Smooth muscle cell (in vitro differentiated cells): ENCODE measurements at regions not wholly inside any gene's neighbourhood (a gene's known extent, or its start where the extent isn't known, plus 50 kb on each side); places are given as distances from the start of the nearest gene placed in this dataset.

Experiments used
- DNase-seq: peaks from one replicate; lab custom pipeline; 2025; ENCODE audit not compliant: unreplicated experiment; lab: John Stamatoyannopoulos, UW
- H2AFZ ChIP-seq: fragments of 200-600 bp; sonication (generic); 2 replicates; pipeline ENCODE4 v1.6.0; 2016; ENCODE audit warnings: antibody characterized with exemption, low read depth, mild to moderate bottlenecking
- H3F3A ChIP-seq: fragments of 200-600 bp; sonication (generic); 2 replicates; pipeline ENCODE4 v1.6.0; 2017; ENCODE audit warnings: antibody characterized with exemption, low read depth
- H3K27ac ChIP-seq: fragments of 200-600 bp; sonication (generic); 2 replicates; pipeline ENCODE4 v1.5.1; 2016; ENCODE audit warnings: low read depth, mild to moderate bottlenecking
- H3K27me3 ChIP-seq: fragments of 200-600 bp; sonication (generic); 2 replicates; pipeline ENCODE4 v1.6.1; 2016; ENCODE audit warnings: low read depth, mild to moderate bottlenecking
- H3K36me3 ChIP-seq: fragments of 200-600 bp; sonication (generic); 2 replicates; pipeline ENCODE4 v1.5.1; 2016; ENCODE audit warnings: low read depth
- H3K4me1 ChIP-seq: fragments of 200-600 bp; sonication (generic); 2 replicates; pipeline ENCODE4 v1.5.1; 2016; ENCODE audit warnings: low read depth
- H3K4me2 ChIP-seq: fragments of 200-600 bp; sonication (generic); 2 replicates; pipeline ENCODE4 v1.6.0; 2016; ENCODE audit warnings: mild to moderate bottlenecking
- H3K4me3 ChIP-seq: fragments of 200-600 bp; sonication (generic); 2 replicates; pipeline ENCODE4 v1.5.1; 2016; ENCODE audit warnings: mild to moderate bottlenecking
- H3K79me2 ChIP-seq: fragments of 200-600 bp; sonication (generic); 2 replicates; pipeline ENCODE4 v1.6.0; 2016; ENCODE audit warnings: low read depth, mild to moderate bottlenecking
- H3K9ac ChIP-seq: fragments of 200-600 bp; sonication (generic); 2 replicates; pipeline ENCODE4 v1.6.0; 2016; ENCODE audit warnings: low read depth
- H3K9me3 ChIP-seq: fragments of 200-600 bp; sonication (generic); replicated peaks from 2 replicates; pipeline ENCODE4 v1.5.1; 2016; ENCODE audit warnings: low read depth
- H4K20me1 ChIP-seq: fragments of 200-600 bp; sonication (generic); 2 replicates; pipeline ENCODE4 v1.6.0; 2016; ENCODE audit warnings: low read depth
- WGBS: methylation state at CpG from one replicate; pipeline ENCODE4 v1.1.7; 2016; ENCODE audit warnings: low lambda C conversion rate; 5-methylcytosine and 5-hydroxymethylcytosine counted together
- TF ChIP-seq, protein P1 (sequence below): fragments of 200-600 bp; sonication (generic); IDR thresholded peaks from 2 replicates; pipeline ENCODE4 v1.5.1; 2017; ENCODE audit warnings: borderline replicate concordance, mild to moderate bottlenecking, antibody characterized with exemption; ENCODE audit not compliant: insufficient read depth, poor library complexity, severe bottlenecking

DNA sequence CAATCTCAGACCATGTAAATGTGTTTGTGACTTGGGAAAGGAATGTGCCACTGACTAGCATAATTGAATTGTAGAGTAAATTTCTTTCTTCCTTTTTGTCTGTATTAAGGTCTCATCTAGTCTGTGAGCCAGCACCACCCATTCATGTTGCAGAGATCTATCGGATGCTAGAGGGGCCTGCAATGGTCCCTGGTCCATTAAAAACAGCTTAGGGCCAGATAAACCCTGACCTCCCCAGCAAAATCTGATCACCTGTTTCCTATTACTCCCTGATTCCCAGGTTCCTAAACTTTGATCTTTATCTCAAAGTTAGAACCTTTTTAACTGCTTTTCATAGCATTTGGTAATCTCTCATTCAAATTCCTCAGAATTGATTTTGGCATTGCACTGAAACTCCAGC lies 174.5 kb upstream of the POC5 start:
- no peaks in the 10 kb centered on the region for H3K9me3 ChIP-seq
- no peak overlapping the region for H3K4me2 ChIP-seq
- no peaks in the 10 kb centered on the region for H3K79me2 ChIP-seq
- no peaks in the 10 kb centered on the region for H4K20me1 ChIP-seq
- no peak overlapping the region for H3K4me3 ChIP-seq
- H3K9ac ChIP-seq, result no peak overlapping the region
- TF ChIP-seq, protein P1, sequence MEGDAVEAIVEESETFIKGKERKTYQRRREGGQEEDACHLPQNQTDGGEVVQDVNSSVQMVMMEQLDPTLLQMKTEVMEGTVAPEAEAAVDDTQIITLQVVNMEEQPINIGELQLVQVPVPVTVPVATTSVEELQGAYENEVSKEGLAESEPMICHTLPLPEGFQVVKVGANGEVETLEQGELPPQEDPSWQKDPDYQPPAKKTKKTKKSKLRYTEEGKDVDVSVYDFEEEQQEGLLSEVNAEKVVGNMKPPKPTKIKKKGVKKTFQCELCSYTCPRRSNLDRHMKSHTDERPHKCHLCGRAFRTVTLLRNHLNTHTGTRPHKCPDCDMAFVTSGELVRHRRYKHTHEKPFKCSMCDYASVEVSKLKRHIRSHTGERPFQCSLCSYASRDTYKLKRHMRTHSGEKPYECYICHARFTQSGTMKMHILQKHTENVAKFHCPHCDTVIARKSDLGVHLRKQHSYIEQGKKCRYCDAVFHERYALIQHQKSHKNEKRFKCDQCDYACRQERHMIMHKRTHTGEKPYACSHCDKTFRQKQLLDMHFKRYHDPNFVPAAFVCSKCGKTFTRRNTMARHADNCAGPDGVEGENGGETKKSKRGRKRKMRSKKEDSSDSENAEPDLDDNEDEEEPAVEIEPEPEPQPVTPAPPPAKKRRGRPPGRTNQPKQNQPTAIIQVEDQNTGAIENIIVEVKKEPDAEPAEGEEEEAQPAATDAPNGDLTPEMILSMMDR, result no peak
- WGBS, result 45% methylated on average over 1 of the region's 1 CpG
- no peak for DNase-seq
- no peaks in the 10 kb centered on the region for H3K36me3 ChIP-seq
- H3F3A ChIP-seq, result no peaks in the 10 kb centered on the region
- H3K27ac ChIP-seq, result no peak overlapping the region
- H3K4me1 ChIP-seq, result no peaks in the 10 kb centered on the region
- H2AFZ ChIP-seq, result no peak overlapping the region
- H3K27me3 ChIP-seq, result no peaks in the 10 kb centered on the region

- DNase-seq, result no peak
- Histone ChIP-seq H3K4me1 (no peaks in the 10 kb centered on the region), H3K79me2 (no peaks in the 10 kb centered on the region), H4K20me1 (no peaks in the 10 kb centered on the region), H3F3A (no peaks in the 10 kb centered on the region), H3K4me2 (no peak overlapping the region), H3K27me3 (no peaks in the 10 kb centered on the region), H3K9me3 (no peaks in the 10 kb centered on the region), H3K9ac (no peak overlapping the region), H3K27ac (no peak overlapping the region), H3K36me3 (no peaks in the 10 kb centered on the region), H2AFZ (no peak overlapping the region), H3K4me3 (no peak overlapping the region)
- 69% methylated on average over 1 of the region's 1 CpG for WGBS
- TF ChIP-seq, protein P1, result no peak
Observed at GRCh38 chr5:75891020-75891419, 173.8 kb upstream of the POC5 start.

- Histone ChIP-seq H3K4me1 (peaks cover 4% of the 10 kb centered on the region), H2AFZ (no peak overlapping the region), H4K20me1 (no peaks in the 10 kb centered on the region), H3K4me2 (no peak overlapping the region), H3K27ac (no peak overlapping the region), H3K4me3 (no peak overlapping the region), H3K79me2 (no peaks in the 10 kb centered on the region), H3K9me3 (no peaks in the 10 kb centered on the region), H3K36me3 (no peaks in the 10 kb centered on the region), H3K9ac (no peak overlapping the region), H3F3A (no peaks in the 10 kb centered on the region), H3K27me3 (no peaks in the 10 kb centered on the region)
- DNase-seq, result no peak
- 63% methylated on average over 1 of the region's 1 CpG for WGBS
- TF ChIP-seq, protein P1, result no peak
Observed at GRCh38 chr5:75890546-75890945, 173.3 kb upstream of the POC5 start.

DNA sequence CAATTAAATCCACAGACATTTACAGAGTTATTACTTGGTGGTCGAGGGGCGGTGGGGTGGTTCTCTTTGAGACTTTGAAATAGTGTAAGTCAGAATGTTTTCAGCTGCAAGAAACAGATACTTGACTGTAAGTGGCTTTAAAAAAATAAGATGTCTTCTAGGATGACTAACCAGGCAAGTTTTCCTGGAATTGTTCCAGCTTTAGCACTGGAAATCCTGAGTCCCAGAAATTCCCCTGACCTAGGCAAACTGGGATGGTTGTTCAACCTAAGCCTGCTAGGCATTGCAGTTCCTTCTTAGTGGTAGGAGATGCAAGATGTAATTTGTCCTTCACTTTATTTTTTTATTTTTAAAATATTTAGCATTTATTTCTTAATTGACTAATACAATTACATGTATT lies 169.5 kb upstream of the POC5 start:
- DNase-seq, result no peak

More for the DNA sequence above, 169.5 kb upstream of the POC5 start:
- H3K79me2 ChIP-seq, result no peaks in the 10 kb centered on the region
- H3F3A ChIP-seq, result no peaks in the 10 kb centered on the region
- peak overlapping the region; percentile 34 for H3K4me2 ChIP-seq
- TF ChIP-seq, protein P1, result no peak
- peak overlapping the region; percentile 71 for H3K27ac ChIP-seq
- peak overlapping the region; percentile 29 for H2AFZ ChIP-seq
- 22% methylated on average over 2 of the region's 2 CpGs for whole genome bisulfite sequencing
- H3K27me3 ChIP-seq, result no peaks in the 10 kb centered on the region
- no peak overlapping the region for H3K4me3 ChIP-seq
- H3K4me1 ChIP-seq, result peaks cover 9% of the 10 kb centered on the region
- H4K20me1 ChIP-seq, result no peaks in the 10 kb centered on the region
- no peaks in the 10 kb centered on the region for H3K36me3 ChIP-seq
- no peaks in the 10 kb centered on the region for H3K9me3 ChIP-seq
- no peak overlapping the region for H3K9ac ChIP-seq
